ENCODE measurements at regions not wholly inside any gene's neighbourhood (a gene's known extent, or its start where the extent isn't known, plus 50 kb on each side); places are given as distances from the start of the nearest gene placed in this dataset.

- TF ChIP-seq CTCF (IDR thresholded peaks at IDR 0.05; ENCODE audit: insufficient read depth, low read length, poor library complexity, severe bottlenecking) (no peak), EZH2phosphoT487 (conservative IDR thresholded peaks at IDR 0.05; ENCODE audit: low read length) (no peak)
Observed at GRCh38 chr1:199590708-199591107, 436.8 kb upstream of the NR5A2 start.
